ENCODE measurements at regions not wholly inside any gene's neighbourhood (a gene's known extent, or its start where the extent isn't known, plus 50 kb on each side); places are given as distances from the start of the nearest gene placed in this dataset.

- H3K4me3 ChIP-seq (ENCODE audit: low read length) = no peak overlapping the region
- Mint-ChIP-seq H3K4me1 (ENCODE audit: low read depth) (no peaks in the 10 kb centered on the region), H3K9me3 (no peaks in the 10 kb centered on the region), H3K36me3 (ENCODE audit: low read depth) (no peaks in the 10 kb centered on the region), H3K27me3 (peaks cover 44% of the 10 kb centered on the region), H3K27ac (no peak overlapping the region), H3K4me3 (no peak overlapping the region)
- TF ChIP-seq CTCF (IDR thresholded peaks at IDR 0.05) = no peak
- POLR2A ChIA-PET = no interaction called here
- no peak for ATAC-seq (ENCODE audit: poor library complexity)
- no peaks in the 10 kb centered on the region for H3K9me3 ChIP-seq (ENCODE audit: control insufficient read depth in 1 of 2, insufficient read depth in 1 of 2, low read length in 2 of 2)
- H3K27me3 ChIP-seq (ENCODE audit: control insufficient read depth in 1 of 2, insufficient read depth in 2 of 2, low read length in 2 of 2) = peaks cover under 1 to 14% of the 10 kb centered on the region in 2 experiments
- no peak for DNase-seq
- CTCF ChIA-PET = no interaction called here
- no peak overlapping the region for H3K27ac ChIP-seq (ENCODE audit: low read depth in 1 of 2, low read length in 2 of 2)
- H3K4me1 ChIP-seq (ENCODE audit: insufficient read depth, low read length) = no peaks in the 10 kb centered on the region
- intact Hi-C loops (cut with DNase I, micrococcal nuclease) = no loop called here
- H3K36me3 ChIP-seq (ENCODE audit: insufficient read depth, low read length) = no peaks in the 10 kb centered on the region
Measured at GRCh38 chr11:57899378-57899777, 124.3 kb upstream of the OR9Q1 start.

GRCh38 chr11:57900320-57900719, 123.4 kb upstream of the OR9Q1 start:
- ATAC-seq (ENCODE audit: poor library complexity) (no peak), DNase-seq (no peak)
- no peak overlapping the region for H3K27ac Mint-ChIP-seq
- ChIA-PET POLR2A (no interaction called here), CTCF (no interaction called here)
- no peaks in the 10 kb centered on the region for H3K9me3 ChIP-seq (ENCODE audit: control insufficient read depth in 1 of 2, insufficient read depth in 1 of 2, low read length in 2 of 2)
- H3K9me3 Mint-ChIP-seq = no peaks in the 10 kb centered on the region
- H3K27me3 ChIP-seq (ENCODE audit: control insufficient read depth in 1 of 2, insufficient read depth in 2 of 2, low read length in 2 of 2) = peaks cover 0 to 14% of the 10 kb centered on the region in 2 experiments
- H3K36me3 Mint-ChIP-seq (ENCODE audit: low read depth) = no peaks in the 10 kb centered on the region
- H3K27me3 Mint-ChIP-seq = peaks cover 35% of the 10 kb centered on the region
- H3K36me3 ChIP-seq (ENCODE audit: insufficient read depth, low read length) = no peaks in the 10 kb centered on the region
- TF ChIP-seq CTCF (IDR thresholded peaks at IDR 0.05) = no peak
- no peak overlapping the region for H3K27ac ChIP-seq (ENCODE audit: low read depth in 1 of 2, low read length in 2 of 2)
- H3K4me3 Mint-ChIP-seq = no peak overlapping the region
- intact Hi-C loops (cut with DNase I, micrococcal nuclease) = no loop called here
- no peaks in the 10 kb centered on the region for H3K4me1 Mint-ChIP-seq (ENCODE audit: low read depth)
- H3K4me1 ChIP-seq (ENCODE audit: insufficient read depth, low read length) = no peaks in the 10 kb centered on the region
- no peak overlapping the region for H3K4me3 ChIP-seq (ENCODE audit: low read length)

GRCh38 chr11:57901278-57901677, 122.4 kb upstream of the OR9Q1 start:
- TF ChIP-seq CTCF (IDR thresholded peaks at IDR 0.05) = no peak
- H3K36me3 ChIP-seq (ENCODE audit: insufficient read depth, low read length) = no peaks in the 10 kb centered on the region
- DNase-seq (no peak), ATAC-seq (ENCODE audit: poor library complexity) (no peak)
- peaks cover 0 to 14% of the 10 kb centered on the region in 2 experiments for H3K27me3 ChIP-seq (ENCODE audit: control insufficient read depth in 1 of 2, insufficient read depth in 2 of 2, low read length in 2 of 2)
- H3K27ac Mint-ChIP-seq = no peak overlapping the region
- H3K27ac ChIP-seq (ENCODE audit: low read depth in 1 of 2, low read length in 2 of 2) = no peak overlapping the region
- intact Hi-C loops (cut with DNase I, micrococcal nuclease) = no loop called here
- H3K4me1 Mint-ChIP-seq (ENCODE audit: low read depth) = no peaks in the 10 kb centered on the region
- no peaks in the 10 kb centered on the region for H3K9me3 Mint-ChIP-seq
- no peak overlapping the region for H3K4me3 ChIP-seq (ENCODE audit: low read length)
- H3K27me3 Mint-ChIP-seq = peaks cover 32% of the 10 kb centered on the region
- ChIA-PET POLR2A (no interaction called here), CTCF (no interaction called here)
- no peaks in the 10 kb centered on the region for H3K36me3 Mint-ChIP-seq (ENCODE audit: low read depth)
- H3K9me3 ChIP-seq (ENCODE audit: control insufficient read depth in 1 of 2, insufficient read depth in 1 of 2, low read length in 2 of 2) = no peaks in the 10 kb centered on the region
- no peak overlapping the region for H3K4me3 Mint-ChIP-seq
- H3K4me1 ChIP-seq (ENCODE audit: insufficient read depth, low read length) = no peaks in the 10 kb centered on the region

All from CD4-positive, alpha-beta T cell (primary cell).